Mesodermal cell (in vitro differentiated cells): ENCODE measurements at regions not wholly inside any gene's neighbourhood (a gene's known extent, or its start where the extent isn't known, plus 50 kb on each side); places are given as distances from the start of the nearest gene placed in this dataset.

ENCODE experiments used
- H3K27ac ChIP-seq: 2 replicates; pipeline ENCODE4 v1.7.0; 2013; ENCODE audit warnings: mild to moderate bottlenecking, low read depth, low read length, moderate library complexity; ENCODE audit not compliant: severe bottlenecking
- H3K36me3 ChIP-seq: 2 replicates; pipeline ENCODE4 v1.7.1; 2013; ENCODE audit warnings: mild to moderate bottlenecking, low read length, moderate library complexity; ENCODE audit not compliant: control insufficient read depth, insufficient read depth
- H3K4me1 ChIP-seq: one replicate; pipeline ENCODE4 v1.7.1; 2013; ENCODE audit warnings: mild to moderate bottlenecking, low read length; ENCODE audit not compliant: insufficient read depth, control insufficient read depth, poor library complexity, severe bottlenecking
- H3K4me3 ChIP-seq: 2 replicates; pipeline ENCODE4 v1.7.0; 2013; ENCODE audit warnings: low read length, control low read depth, mild to moderate bottlenecking; ENCODE audit not compliant: insufficient read depth, poor library complexity, severe bottlenecking; ENCODE audit errors: extremely low read depth
- H3K9me3 ChIP-seq: 2 replicates; pipeline ENCODE4 v1.7.1; 2013; ENCODE audit warnings: mild to moderate bottlenecking, low read length, moderate library complexity; ENCODE audit not compliant: control insufficient read depth
- WGBS, 2 experiments: methylation state at CpG; one replicate each; pipeline ENCODE4 v1.1.5; 2013; ENCODE audit warnings: missing lambda C conversion rate in 2 of 2; ENCODE audit not compliant: insufficient coverage in 2 of 2; 5-methylcytosine and 5-hydroxymethylcytosine counted together

DNA sequence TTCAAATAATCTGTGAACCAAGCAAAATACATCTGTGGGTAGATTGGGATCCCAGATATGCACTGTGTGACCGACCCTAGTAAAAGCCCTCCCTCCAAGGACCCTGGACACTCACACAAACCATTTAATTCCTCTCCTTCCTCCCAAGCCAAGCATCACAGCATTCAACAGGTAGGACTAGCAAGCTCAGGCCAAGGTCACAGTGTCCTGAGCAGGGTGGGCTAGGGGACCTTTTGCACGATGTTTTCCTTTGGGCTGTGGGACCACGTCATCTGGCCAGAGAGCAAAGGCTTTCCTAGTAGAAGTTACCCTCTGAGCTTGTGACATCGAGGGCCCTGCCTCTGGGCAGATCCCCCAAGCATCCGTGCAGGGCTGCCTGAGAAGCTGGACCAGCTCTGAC is 297.6 kb upstream of the ZNF507 start:
- H3K36me3 ChIP-seq = no peaks in the 10 kb centered on the region
- no peak overlapping the region for H3K27ac ChIP-seq
- H3K4me1 ChIP-seq = no peaks in the 10 kb centered on the region
- H3K9me3 ChIP-seq = no peaks in the 10 kb centered on the region
- no peak overlapping the region for H3K4me3 ChIP-seq
- WGBS, 2 experiments = 86 to 97% methylated on average over 4 to 5 of the region's 5 CpGs

DNA sequence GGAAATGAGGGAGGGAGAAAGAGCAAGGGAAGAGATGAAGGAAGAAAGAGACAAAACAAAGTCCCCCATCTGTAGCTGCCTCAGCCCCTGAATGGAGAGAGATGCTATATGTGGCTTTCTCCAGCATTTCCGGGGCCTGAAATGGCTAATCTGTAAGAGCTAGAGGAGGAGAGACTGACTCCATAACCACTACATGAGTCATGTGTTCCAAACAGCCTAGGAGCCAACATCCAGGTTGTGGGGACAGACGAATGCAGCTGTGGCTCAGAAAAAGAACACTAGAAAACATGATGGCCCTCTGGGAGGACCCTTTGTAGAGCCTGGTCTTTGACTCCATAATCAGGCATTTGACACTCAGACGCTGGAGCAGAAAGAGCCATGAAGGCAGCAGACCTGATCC is 292.0 kb upstream of the ZNF507 start:
- no peak overlapping the region for H3K27ac ChIP-seq

DNA sequence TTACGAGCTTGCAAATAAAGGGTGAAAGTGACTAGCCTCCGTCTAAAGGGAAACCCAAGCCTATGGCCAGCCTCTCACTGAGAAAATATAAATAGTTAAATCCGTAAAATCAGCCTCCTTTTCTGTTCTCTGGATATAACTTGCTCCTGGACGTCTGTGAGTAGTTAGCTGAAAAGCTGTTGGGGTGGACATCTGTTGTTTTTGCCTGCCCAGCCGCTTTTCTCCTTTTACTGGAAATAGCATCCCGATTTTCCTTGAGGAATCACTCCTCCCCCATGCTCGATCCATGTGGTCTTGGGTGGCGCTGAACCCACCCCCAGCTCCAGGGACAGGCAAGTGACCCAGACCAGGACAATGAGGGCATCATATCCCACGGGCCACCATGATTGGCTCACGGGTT is 291.5 kb upstream of the ZNF507 start:
- Histone ChIP-seq H3K4me3 (no peak overlapping the region), H3K4me1 (no peaks in the 10 kb centered on the region), H3K9me3 (no peaks in the 10 kb centered on the region), H3K36me3 (no peaks in the 10 kb centered on the region), H3K27ac (no peak overlapping the region)
- 84 to 94% methylated on average over 3 to 5 of the region's 10 CpGs for WGBS, 2 experiments

More for the DNA sequence above, 292.0 kb upstream of the ZNF507 start:
- no peaks in the 10 kb centered on the region for H3K36me3 ChIP-seq
- H3K4me1 ChIP-seq = no peaks in the 10 kb centered on the region
- WGBS, 2 experiments = 74 to 100% methylated on average over 2 to 3 of the region's 3 CpGs
- H3K4me3 ChIP-seq = no peak overlapping the region
- no peaks in the 10 kb centered on the region for H3K9me3 ChIP-seq

DNA sequence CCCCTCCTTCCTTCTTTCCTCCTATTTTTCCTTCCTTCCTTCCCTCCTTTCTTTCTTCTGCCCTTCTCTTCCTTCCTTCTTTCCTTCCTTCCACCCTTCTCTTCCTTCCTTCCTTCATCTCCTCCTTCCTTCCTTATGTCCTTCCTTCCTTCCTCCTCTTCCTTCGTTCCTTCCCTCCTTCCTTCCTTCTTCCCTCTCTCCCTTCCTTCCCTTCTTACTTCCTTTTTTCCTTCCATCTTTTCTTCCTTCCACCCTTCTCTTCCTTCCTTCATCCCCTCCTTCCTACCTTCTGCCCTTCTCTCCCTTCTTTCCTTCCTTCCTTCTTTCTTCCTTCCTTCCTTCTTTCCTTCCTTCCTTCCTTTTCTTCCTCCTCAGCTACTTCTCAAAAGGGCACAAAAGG is 287.3 kb upstream of the ZNF507 start:
- H3K27ac ChIP-seq = no peak overlapping the region
- 95 to 100% methylated on average over 1 of the region's 1 CpG for WGBS, 2 experiments
- H3K4me3 ChIP-seq = no peak overlapping the region
- H3K36me3 ChIP-seq = no peaks in the 10 kb centered on the region
- peaks cover 4% of the 10 kb centered on the region for H3K4me1 ChIP-seq
- no peaks in the 10 kb centered on the region for H3K9me3 ChIP-seq

DNA sequence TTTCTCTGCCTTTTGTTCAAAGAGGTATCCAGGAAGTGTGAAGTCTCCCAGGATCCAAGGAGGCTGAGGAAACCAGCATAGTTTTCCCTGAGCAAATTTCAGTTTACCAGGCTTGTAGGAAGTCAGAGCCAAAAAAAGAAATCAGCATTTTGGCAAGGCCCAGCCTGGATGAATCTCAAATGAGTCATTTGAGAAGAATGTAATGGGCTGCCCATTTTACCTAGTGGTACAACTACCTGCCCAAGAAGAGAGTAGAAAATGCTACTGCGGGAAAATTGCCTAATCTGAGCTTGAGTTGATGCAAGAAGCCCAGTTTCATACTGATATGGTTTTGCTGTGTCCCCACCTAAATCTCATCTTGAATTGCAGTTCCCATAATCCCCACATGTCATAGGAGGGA is 284.1 kb upstream of the ZNF507 start:
- 88 to 100% methylated on average over 1 of the region's 1 CpG for WGBS, 2 experiments

DNA sequence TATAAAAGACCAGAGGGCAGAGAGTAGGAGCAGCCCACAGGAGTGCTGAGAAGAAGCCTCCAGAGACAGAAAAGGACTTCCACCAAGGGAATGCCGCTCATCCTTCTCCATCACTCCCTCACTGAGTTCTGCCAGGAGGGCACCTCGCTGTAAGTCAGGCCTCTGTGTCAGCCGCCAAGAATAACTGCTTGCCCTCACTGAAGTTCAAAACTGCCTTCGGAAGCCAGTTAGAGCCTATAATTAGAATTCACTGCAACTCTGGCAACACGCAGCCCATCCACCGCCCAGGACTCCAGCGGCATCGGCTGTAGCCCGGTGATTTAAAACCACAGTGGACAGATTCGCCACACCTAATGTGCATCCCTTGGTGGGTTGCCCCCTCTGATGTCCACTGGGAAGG is 281.8 kb upstream of the ZNF507 start:
- Histone ChIP-seq H3K27ac (no peak overlapping the region), H3K4me1 (peaks cover 4% of the 10 kb centered on the region), H3K9me3 (no peaks in the 10 kb centered on the region), H3K4me3 (no peak overlapping the region), H3K36me3 (no peaks in the 10 kb centered on the region)
- WGBS, 2 experiments = 90 to 98% methylated on average over 10 of the region's 10 CpGs

More for the DNA sequence above, 284.1 kb upstream of the ZNF507 start:
- H3K9me3 ChIP-seq = no peaks in the 10 kb centered on the region
- no peak overlapping the region for H3K27ac ChIP-seq
- H3K4me3 ChIP-seq = no peak overlapping the region
- H3K36me3 ChIP-seq = no peaks in the 10 kb centered on the region
- peaks cover 4% of the 10 kb centered on the region for H3K4me1 ChIP-seq

DNA sequence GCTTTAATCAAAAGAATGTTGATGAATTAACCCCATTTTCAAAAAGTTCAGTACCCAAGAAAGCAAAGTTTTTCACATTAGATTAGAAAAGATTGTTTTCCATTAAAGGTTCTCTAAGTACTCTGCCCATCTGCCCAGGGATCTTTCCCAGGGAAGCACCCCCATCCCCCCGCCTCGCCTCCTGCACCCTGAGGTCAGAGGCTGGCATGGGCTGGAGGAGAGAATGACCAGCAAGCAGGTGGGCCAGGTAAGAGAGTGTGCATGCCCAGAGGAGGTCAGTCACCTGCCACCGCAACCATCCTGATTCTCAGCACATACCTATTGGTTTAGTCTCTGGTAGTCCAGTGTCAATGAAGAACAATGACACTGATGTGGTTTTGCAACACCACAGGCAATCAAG is 279.4 kb upstream of the ZNF507 start:
- Histone ChIP-seq H3K4me1 (peaks cover 3% of the 10 kb centered on the region), H3K4me3 (no peak overlapping the region), H3K36me3 (no peaks in the 10 kb centered on the region), H3K9me3 (no peaks in the 10 kb centered on the region), H3K27ac (no peak overlapping the region)
- whole genome bisulfite sequencing, 2 experiments = 86% methylated on average over 1 of the region's 3 CpGs; no CpG with 5 or more reads in 1 of the 2 experiments

DNA sequence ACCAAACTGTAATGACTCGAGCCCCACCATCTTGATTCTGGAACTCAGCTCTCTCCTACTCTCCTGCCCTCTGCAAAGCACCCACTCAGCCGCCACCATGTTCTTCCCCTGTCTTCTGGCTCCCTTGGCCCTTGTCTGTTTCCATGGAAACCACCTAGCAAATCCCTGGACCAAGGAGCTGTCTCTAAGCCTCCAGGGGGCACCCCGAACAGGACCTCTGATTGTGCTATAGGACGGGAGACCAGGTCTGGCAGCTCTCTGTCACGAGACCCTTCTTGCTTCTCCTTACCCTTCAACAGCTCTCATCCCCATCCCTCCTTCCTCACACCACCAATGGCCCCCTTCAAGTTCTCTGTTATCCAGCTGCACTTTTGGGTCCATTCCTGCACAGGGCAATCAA is 277.7 kb upstream of the ZNF507 start:
- H3K9me3 ChIP-seq = no peaks in the 10 kb centered on the region
- no peak overlapping the region for H3K27ac ChIP-seq
- 54 to 67% methylated on average over 3 to 5 of the region's 5 CpGs for WGBS, 2 experiments
- H3K36me3 ChIP-seq = no peaks in the 10 kb centered on the region
- no peak overlapping the region for H3K4me3 ChIP-seq
- H3K4me1 ChIP-seq = no peaks in the 10 kb centered on the region

DNA sequence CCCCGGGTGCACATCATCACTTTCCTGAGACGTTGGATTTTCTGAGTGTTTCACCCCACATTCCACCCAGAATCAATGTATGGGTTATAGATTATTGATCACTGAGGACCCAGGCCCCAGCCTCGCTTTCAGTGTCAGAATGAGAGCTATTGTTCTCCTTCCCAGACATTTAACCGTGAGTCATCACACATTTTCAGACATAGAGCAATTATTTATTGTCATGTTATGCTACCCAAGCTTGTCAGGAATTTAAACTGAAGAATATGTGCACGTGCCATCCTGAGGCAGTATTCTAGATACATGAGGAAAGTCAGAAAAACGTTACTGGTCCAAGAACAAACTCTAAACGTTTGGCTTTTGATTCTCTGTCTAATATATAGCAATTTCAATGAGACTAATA is 276.6 kb upstream of the ZNF507 start:
- H3K36me3 ChIP-seq = no peaks in the 10 kb centered on the region
- no peaks in the 10 kb centered on the region for H3K4me1 ChIP-seq
- H3K9me3 ChIP-seq = no peaks in the 10 kb centered on the region
- WGBS, 2 experiments = 80% methylated on average over 2 of the region's 7 CpGs; no CpG with 5 or more reads in 1 of the 2 experiments
- H3K27ac ChIP-seq = no peak overlapping the region
- H3K4me3 ChIP-seq = no peak overlapping the region

DNA sequence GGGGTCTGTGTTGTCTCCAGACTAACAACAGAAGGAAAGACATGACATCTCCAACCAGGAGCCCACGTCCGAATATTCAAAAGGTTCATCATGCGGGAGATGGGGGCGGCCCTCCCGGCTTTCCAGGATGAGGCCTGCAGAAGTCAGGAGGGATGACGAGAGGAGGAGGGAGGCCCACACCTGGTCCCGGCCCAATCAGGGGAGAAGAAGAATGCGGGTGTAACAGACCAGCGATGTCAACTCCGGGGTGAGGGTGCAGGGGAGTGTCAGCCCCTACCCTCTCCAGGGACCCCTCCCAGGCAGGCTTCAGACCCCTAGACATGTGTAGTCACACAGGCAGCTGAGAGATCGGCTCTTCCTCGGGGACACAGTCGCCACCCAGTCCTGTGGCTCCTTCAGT is 275.3 kb upstream of the ZNF507 start:
- Histone ChIP-seq H3K9me3 (no peaks in the 10 kb centered on the region), H3K36me3 (no peaks in the 10 kb centered on the region), H3K4me1 (no peaks in the 10 kb centered on the region), H3K27ac (no peak overlapping the region), H3K4me3 (no peak overlapping the region)
- WGBS, 2 experiments = 88 to 89% methylated on average over 11 of the region's 13 CpGs

DNA sequence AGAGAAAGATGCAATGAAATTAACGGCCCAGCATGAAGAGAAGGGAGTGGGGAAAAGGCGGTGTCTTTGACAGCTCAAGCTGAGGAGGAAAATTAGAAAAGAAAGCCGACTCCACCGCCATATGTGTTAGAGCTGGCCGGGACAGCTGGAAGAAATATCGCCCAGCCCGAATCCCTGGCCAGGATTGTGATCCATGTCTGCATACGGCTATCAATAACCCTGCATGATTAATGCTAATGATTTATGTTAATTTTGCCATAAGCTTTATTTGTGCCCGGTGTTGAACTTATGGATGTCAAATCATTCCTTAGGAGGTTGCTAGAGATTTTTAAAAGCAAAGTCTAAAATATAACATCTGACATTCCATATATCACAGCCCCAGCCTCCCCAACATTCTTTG is 263.4 kb upstream of the ZNF507 start:
- Histone ChIP-seq H3K9me3 (no peaks in the 10 kb centered on the region), H3K4me3 (no peak overlapping the region), H3K27ac (no peak overlapping the region), H3K36me3 (no peaks in the 10 kb centered on the region), H3K4me1 (no peaks in the 10 kb centered on the region)
- whole genome bisulfite sequencing, 2 experiments = 89 to 90% methylated on average over 6 to 8 of the region's 9 CpGs
